Superior temporal gyrus (tissue), 1 donor: ENCODE measurements at regions not wholly inside any gene's neighbourhood (a gene's known extent, or its start where the extent isn't known, plus 50 kb on each side); places are given as distances from the start of the nearest gene placed in this dataset.
"Not testable (repeated sequence)": the region's sequence is repeated elsewhere in the genome, so short reads cannot be mapped to it uniquely, and the experiment has no call there.

ENCODE experiments used
- DNase-seq: peaks from one replicate; pipeline ENCODE4 v3.0.0-alpha.2; 2016; ENCODE audit errors: extremely low spot score

GRCh38 chr11:122401581-122401980, 253.9 kb upstream of the UBASH3B start:
- DNase-seq, result not testable (repeated sequence)

GRCh38 chr11:122399375-122399774, 256.1 kb upstream of the UBASH3B start:
- DNase-seq, result no peak

- no peak for DNase-seq
Measured at GRCh38 chr11:122398851-122399250, 256.7 kb upstream of the UBASH3B start.

- DNase-seq, result no peak
Measured at GRCh38 chr11:122398167-122398566, 257.4 kb upstream of the UBASH3B start.

- no peak for DNase-seq
Measured at GRCh38 chr11:122395282-122395681, 260.2 kb upstream of the UBASH3B start.

GRCh38 chr11:122394313-122394712, 261.2 kb upstream of the UBASH3B start:
- DNase-seq, result peak; percentile 40

- DNase-seq, result no peak
Measured at GRCh38 chr11:122393209-122393860, 262.2 kb upstream of the UBASH3B start.

GRCh38 chr11:122392508-122392907, 263.0 kb upstream of the UBASH3B start:
- DNase-seq, result no peak

GRCh38 chr11:122391049-122391448, 264.5 kb upstream of the UBASH3B start:
- DNase-seq, result no peak

- no peak for DNase-seq
Measured at GRCh38 chr11:122383186-122383585, 267.2 kb upstream of the BLID start.

- DNase-seq, result no peak
Measured at GRCh38 chr11:122375687-122376399, 259.8 kb upstream of the BLID start.

- DNase-seq, result no peak
Measured at GRCh38 chr11:122368796-122369195, 252.8 kb upstream of the BLID start.

- no peak for DNase-seq
Measured at GRCh38 chr11:122367809-122368231, 251.8 kb upstream of the BLID start.

GRCh38 chr11:122365610-122366360, 249.8 kb upstream of the BLID start:
- DNase-seq, result no peak

- no peak for DNase-seq
Measured at GRCh38 chr11:122363296-122363695, 247.3 kb upstream of the BLID start.

GRCh38 chr11:122362381-122362780, 246.4 kb upstream of the BLID start:
- no peak for DNase-seq

GRCh38 chr11:122360875-122361274, 244.9 kb upstream of the BLID start:
- DNase-seq, result no peak

- DNase-seq, result no peak
Measured at GRCh38 chr11:122359081-122359571, 243.1 kb upstream of the BLID start.

- no peak for DNase-seq
Measured at GRCh38 chr11:122358292-122358691, 242.3 kb upstream of the BLID start.

- DNase-seq, result no peak
Measured at GRCh38 chr11:122355968-122356367, 240.0 kb upstream of the BLID start.

GRCh38 chr11:122354025-122354697, 238.1 kb upstream of the BLID start:
- DNase-seq, result no peak

- no peak for DNase-seq
Measured at GRCh38 chr11:122353561-122353960, 237.5 kb upstream of the BLID start.
